UCSD-AML1 (cell line): ENCODE measurements at regions not wholly inside any gene's neighbourhood (a gene's known extent, or its start where the extent isn't known, plus 50 kb on each side); places are given as distances from the start of the nearest gene placed in this dataset.
A peak's percentile ranks its signal among the peaks of the same experiment; 100 is the strongest.

ENCODE experiments used
- DNase-seq: peaks from one replicate; lab custom pipeline; 2025; ENCODE audit not compliant: unreplicated experiment; lab: John Stamatoyannopoulos, UW

DNA sequence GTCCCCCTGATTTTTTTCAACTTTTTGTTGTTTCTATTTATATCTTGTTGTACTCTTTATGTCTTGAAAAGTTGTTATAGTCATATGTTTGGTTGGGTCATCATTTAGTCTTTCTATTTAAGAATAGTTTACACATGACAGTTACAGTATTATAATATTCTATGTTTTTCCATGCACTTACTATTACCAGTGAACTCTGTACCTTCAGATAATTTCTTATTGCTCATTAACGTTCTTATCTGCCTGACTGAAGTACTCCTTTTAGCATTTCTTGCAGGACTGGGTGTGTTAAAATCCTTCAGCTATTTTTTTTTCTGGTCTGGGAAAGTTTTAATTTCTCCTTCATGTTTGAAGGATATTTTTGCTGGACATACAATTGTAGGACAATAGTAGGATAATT, 157.7 kb upstream of the DIPK2B start:
- DNase-seq, result no peak

DNA sequence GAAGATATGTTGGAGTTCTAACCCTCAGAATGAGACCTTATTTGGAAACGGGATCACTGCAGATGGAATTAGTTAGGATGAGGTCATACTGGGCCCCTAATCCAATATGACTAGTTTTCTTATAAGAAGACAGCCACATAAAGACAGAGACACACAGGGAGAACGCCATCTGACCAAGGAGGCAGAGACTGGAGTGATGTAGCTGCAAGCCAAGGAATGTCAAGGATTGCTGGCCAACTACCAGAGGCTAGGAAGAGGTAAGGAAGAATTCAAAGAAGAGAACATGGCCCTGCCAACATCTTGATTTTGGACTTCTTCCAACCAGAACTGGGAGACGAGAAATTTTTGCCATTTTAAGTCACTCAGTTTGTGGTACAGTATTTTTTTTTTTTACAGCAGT, 152.8 kb upstream of the DIPK2B start:
- no peak for DNase-seq

DNA sequence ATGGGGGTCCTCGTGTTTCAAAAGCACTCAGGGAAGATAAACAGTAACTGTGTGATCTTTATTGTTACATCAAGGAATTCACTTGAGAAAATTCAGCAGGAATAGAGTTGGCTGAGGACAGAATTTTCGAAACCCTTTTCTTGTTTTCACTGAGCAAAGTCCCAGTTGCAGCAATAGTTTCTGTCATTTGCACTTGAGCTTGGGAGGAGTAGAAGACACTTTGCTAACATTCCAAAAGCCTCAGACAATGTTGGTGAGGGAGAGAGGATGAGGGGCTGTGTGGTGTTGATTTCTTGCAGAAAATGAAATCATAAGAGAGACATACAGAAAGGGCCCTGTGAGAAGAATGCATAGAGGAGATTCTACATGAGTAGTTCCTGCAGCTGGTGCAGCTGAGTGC, 151.9 kb upstream of the DIPK2B start:
- DNase-seq, result no peak

- DNase-seq, result no peak
These were observed 150.8 kb upstream of the DIPK2B start for GRCh38 chrX:45351478-45351877.

DNA sequence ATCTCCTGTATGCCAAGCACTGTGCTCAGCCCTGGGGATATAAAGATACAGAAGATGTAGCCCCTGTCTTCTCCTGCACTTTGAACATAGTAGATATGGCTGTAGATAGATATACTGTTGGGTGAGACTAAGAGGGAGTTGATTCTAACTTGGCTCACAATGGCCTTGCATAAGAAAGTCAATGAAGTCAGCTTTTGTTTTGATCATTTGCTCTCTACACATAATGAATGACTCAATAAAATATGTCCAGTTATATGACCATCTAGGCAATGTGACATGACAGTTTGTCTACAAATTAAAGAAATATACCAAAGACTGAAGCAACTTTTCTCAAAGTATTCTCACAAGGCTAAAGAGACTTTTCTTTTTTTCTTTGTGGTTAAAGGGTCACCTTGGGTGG, 147.6 kb upstream of the DIPK2B start:
- DNase-seq, result no peak

GRCh38 chrX:45347877-45348276, 147.2 kb upstream of the DIPK2B start:
- DNase-seq, result no peak

GRCh38 chrX:45344594-45344993, 143.9 kb upstream of the DIPK2B start:
- DNase-seq, result no peak

DNA sequence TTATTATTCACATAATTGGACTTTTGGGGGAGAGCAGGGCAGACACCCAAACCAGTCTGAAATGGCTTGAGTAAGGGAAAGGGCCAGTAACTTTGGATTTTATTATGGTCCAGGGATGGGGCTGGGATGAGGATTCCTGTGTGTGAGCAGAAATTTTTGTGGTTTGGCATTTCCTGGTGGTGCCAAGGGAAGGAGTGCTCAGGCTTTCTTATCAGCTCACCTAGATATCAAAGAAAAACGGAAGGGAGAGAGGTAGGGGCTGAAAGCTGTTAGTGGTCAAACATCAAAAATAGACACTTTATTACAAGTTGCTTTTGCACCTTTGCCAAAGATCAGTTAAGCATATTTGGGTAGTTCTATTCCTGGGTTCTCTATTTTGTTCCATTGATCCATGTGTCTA, 128.5 kb upstream of the DIPK2B start:
- no peak for DNase-seq

DNA sequence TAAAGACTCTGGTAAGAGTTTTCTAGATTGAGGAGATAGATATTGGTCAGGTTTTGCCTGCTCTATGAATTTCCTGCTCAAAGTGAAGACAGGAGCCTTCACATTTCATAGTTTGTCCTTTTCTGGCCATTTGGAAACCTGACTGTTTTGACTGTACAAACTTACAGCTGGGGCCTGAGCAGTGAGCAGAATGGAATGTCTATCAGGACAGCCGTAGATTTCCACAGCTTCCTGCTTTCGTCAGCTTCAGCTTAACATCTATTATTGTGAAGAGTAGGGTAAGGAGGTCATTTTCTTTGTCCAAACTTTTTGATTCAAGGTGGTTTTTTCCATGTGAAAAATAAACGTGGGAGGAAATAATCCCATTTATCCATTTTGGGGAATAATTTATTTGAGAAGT, 124.3 kb upstream of the DIPK2B start:
- DNase-seq, result no peak

DNA sequence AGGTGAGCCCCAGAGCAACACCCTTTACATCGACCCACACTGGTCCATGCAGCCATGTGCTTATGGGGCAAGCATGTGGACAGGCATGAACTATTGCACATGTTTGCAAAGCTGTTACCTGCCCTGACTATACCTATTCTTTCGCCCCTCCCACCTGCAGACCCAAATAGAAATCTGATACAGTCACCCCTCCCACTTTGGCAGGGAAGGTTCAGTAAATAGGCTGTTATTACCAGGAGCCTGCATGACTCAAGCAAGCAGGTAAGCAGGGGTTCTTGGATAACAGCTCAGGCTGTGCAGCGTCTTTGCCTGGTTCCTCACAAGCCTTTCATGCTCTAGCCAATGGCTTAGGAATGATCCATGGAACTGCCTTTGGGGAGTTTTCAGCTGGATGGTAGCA, 122.7 kb upstream of the DIPK2B start:
- DNase-seq, result no peak

DNA sequence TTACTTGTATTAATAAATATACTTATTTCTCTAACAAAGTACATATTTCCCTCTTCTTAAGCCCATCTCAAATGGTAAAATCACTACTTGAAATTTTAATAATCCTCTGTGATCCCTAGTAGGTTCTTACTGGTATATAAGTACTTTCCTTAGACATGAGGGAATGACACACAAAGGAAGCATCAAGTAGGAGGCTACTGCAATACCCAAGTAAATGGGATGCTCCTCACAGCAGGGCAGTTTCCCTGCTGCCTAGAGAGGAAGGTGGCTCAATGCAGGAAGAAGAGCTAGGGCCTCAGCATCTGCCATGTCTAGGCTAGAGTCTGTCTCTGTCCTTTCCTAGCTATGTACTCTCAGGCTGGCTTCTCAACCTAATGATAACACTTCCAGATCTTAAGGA, 122.1 kb upstream of the DIPK2B start:
- no peak for DNase-seq

DNA sequence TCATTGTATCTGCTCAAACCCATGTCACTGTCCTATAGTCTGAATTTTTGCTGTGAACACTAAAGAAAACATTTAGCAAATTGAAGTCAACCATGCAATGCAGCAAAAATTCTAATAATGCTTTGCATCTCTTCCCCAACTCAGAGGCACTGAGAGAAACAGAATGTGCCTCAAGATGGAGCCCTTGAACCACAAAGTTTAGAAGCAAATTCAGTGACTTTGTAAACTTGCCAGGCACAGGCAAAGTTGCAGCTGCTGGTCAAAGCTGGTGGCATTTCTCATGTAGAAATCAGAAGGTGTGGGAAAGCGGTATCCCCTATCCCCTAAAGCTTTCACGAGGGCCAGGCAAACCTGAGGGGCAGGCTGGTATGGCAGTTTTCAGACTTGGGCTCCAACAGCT, 121.7 kb upstream of the DIPK2B start:
- DNase-seq, result peak; percentile 15

DNA sequence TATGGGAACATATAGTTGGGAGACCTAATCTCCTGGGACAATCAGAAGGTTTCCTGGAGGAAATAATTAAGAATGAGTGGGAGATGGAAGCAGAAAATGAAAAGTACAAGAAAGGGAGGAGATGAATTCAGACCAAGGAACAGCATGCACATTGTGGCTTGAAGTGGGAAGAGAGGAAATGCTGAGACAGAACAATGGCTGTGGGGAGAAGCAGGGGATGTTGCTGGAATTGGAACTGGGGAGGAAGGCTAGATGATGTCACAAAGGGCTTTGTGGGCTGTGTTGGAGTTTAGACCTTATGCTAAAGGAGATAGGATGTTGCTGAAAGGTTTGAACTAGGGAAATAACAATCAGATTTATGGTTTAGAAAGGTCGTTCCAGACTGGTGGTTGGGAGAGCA, 119.5 kb upstream of the DIPK2B start:
- no peak for DNase-seq

- DNase-seq, result no peak
These were observed 109.1 kb upstream of the DIPK2B start for GRCh38 chrX:45309801-45310200.

- no peak for DNase-seq
These were observed 108.4 kb upstream of the DIPK2B start for GRCh38 chrX:45309096-45309495.

DNA sequence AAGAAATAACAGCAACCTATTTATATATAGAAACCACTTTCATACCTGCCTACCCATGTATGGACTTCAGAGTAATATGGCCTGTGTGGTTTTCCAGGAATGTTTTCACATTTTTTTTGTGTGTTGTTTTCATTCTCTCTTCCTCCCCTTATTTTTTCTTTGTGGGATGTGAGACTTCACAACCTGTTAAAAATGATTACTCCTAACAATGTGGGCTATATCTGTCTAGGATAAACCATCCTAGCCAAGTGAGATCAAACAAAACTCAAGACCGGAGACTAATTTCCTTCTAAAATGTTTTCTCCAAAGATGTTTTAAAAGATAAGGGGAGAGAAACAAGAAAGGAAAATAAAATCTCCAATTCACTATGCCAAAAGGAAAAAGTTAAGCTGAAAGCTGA, 106.1 kb upstream of the DIPK2B start:
- no peak for DNase-seq

GRCh38 chrX:45300638-45301037, 100.0 kb upstream of the DIPK2B start:
- DNase-seq, result no peak

GRCh38 chrX:45295259-45295986, 94.7 kb upstream of the DIPK2B start:
- no peak for DNase-seq

DNA sequence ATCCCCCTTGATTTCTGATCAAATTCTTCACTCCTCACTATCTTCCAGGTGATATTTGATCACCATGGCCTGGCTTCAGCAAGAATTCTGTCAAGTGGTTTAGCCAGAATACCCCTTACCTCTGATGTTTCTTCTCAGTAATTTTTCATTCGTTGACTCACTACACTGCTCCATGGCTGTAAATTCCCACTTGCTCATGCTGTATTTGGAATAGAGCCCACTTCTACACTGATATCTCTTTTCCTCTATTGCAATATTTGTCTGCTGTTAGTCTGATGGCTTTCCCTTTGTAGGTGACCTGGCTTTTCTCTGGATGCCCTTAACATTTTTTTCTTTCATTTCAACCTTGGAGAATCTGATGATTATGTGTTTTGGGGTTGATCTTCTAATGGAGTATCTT, 73.9 kb upstream of the DIPK2B start:
- no peak for DNase-seq

DNA sequence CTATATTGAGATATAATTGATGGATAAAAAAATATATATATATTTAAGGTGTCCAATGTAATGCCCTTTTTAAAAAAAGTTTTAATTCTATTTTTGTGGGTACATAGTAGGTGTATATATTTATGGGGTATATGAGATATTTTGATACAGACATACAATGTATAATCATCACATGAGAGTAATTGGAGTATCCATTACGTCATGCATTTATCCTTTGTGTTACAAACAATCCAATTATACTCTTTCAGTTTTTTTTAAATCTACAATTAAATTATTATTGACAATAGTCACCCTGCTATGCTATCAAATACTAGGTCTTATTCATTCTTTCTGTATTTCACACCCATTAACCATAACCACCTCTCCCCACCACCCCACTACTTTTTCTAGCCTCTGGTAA, 66.3 kb upstream of the DIPK2B start:
- no peak for DNase-seq

DNA sequence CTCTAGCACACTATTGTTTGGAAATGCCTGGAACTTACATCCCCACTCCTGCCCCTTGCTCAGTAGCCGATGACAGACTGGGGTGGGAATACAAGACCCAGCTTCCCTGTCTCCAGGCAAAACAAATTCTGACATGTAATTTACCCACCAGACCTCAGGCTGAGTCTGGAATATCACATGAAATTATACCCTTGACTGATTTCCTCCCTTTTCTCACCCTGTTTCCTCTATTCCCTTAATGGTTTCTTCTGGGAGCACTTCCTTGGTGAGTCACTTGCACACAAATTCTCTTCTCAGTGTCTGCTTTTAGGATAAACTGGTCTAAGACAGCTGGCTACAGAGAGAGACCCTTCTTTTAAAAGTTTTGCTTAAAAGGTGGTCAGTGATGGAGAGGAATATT, 65.8 kb upstream of the DIPK2B start:
- DNase-seq, result no peak

GRCh38 chrX:45264865-45265264, 64.2 kb upstream of the DIPK2B start:
- DNase-seq, result no peak

- no peak for DNase-seq
These were observed 60.8 kb upstream of the DIPK2B start for GRCh38 chrX:45261471-45261870.

GRCh38 chrX:45261005-45261404, 60.3 kb upstream of the DIPK2B start:
- DNase-seq, result no peak
